HepG2 (cell line): ENCODE measurements at regions not wholly inside any gene's neighbourhood (a gene's known extent, or its start where the extent isn't known, plus 50 kb on each side); places are given as distances from the start of the nearest gene placed in this dataset.
"Not testable (repeated sequence)": the region's sequence is repeated elsewhere in the genome, so short reads cannot be mapped to it uniquely, and the experiment has no call there.

Experiments
- ATAC-seq: fragments of 200-7000 bp; cut with Tn5 transposase; 3 replicates; pipeline ENCODE4 v1.9.1; 2020; ENCODE audit warnings: mild to moderate bottlenecking, moderate library complexity
- BruUV-seq: library from RNA; stranded (reverse); fragments of 400-500 nt; replicated peaks from 2 replicates; lab custom pipeline; 2021; lab: Mats Ljungman, UMichigan
- CTCF ChIA-PET: fragments of 300-600 bp; formaldehyde crosslinking; extraction: SDS; loops from one replicate; lab custom pipeline; 2021; ENCODE audit warnings: low total read pairs, inconsistent platforms, low intra/inter-chr PET ratio; lab: Yijun Ruan, JAX
- POLR2A ChIA-PET: fragments of 350-600 bp; sonication (Branson Sonifier 250); formaldehyde crosslinking; loops from one replicate; lab custom pipeline; 2020; ENCODE audit warnings: antibody characterized with exemption, inconsistent platforms; lab: Yijun Ruan, JAX
- DNase-seq: peaks from one replicate; pipeline ENCODE4 v3.0.0-alpha.2; 2015; ENCODE audit warnings: low spot score
- FAIRE-seq: peaks from 3 replicates; lab custom pipeline; 2011; peaks lifted over from hg19 to GRCh38; lab: Jason Lieb, UNC
- H2AFZ ChIP-seq: one replicate; pipeline ENCODE4 v1.6.1; 2011; ENCODE audit warnings: low read length, inconsistent platforms
- H3K27ac ChIP-seq: fragments of 300-600 bp; 3 replicates; pipeline ENCODE4 v1.8.0; 2011; ENCODE audit warnings: mixed run types, mild to moderate bottlenecking, mixed read lengths, low read length, inconsistent platforms; ENCODE audit not compliant: insufficient read depth; ENCODE audit errors: extremely low read length
- H3K27me3 ChIP-seq, 2 experiments: fragments of 200-600 bp in 1 of 2; 2 replicates in 1 of 2; 3 replicates in 1 of 2; pipeline versions ENCODE4 v1.6.0 to v1.8.0; 2011; ENCODE audit warnings: low read length in 2 of 2, mild to moderate bottlenecking in 2 of 2, moderate library complexity in 2 of 2, inconsistent platforms in 1 of 2; ENCODE audit not compliant: insufficient read depth in 2 of 2, control insufficient read depth in 1 of 2
- H3K36me3 ChIP-seq, 2 experiments: fragments of 200-600 bp in 1 of 2; replicated peaks in 1 of 2; 2 replicates in 1 of 2; 3 replicates in 1 of 2; pipeline versions ENCODE4 v1.5.1 to v1.8.0; 2011; ENCODE audit warnings: low read length in 2 of 2, inconsistent platforms in 1 of 2; ENCODE audit not compliant: insufficient read depth in 2 of 2, control insufficient read depth in 1 of 2
- H3K4me1 ChIP-seq: 2 replicates; pipeline ENCODE4 v1.5.1; 2012; ENCODE audit warnings: low read length, inconsistent platforms; ENCODE audit not compliant: insufficient read depth
- H3K4me2 ChIP-seq: 2 replicates; pipeline ENCODE4 v1.6.0; 2011; ENCODE audit warnings: low read depth, low read length, inconsistent platforms
- H3K4me3 ChIP-seq, 3 experiments: fragments of 200-600 bp in 1 of 3; sonication (generic), shearing (Covaris generic) in 1 of 3; replicated peaks in 1 of 3; 2 replicates each; pipeline ENCODE4 v1.5.1; 2011 to 2016; ENCODE audit warnings: low read length in 3 of 3, inconsistent platforms in 2 of 3, low read depth in 2 of 3, mild to moderate bottlenecking in 2 of 3, control low read depth in 1 of 3, mixed read lengths in 1 of 3; ENCODE audit not compliant: insufficient read depth in 1 of 3
- H3K79me2 ChIP-seq: one replicate; pipeline ENCODE4 v1.6.1; 2011; ENCODE audit warnings: low read length, inconsistent platforms; ENCODE audit not compliant: insufficient read depth
- H3K9ac ChIP-seq: 2 replicates; pipeline ENCODE4 v1.6.0; 2011; ENCODE audit warnings: mild to moderate bottlenecking, low read depth, low read length, inconsistent platforms; ENCODE audit not compliant: insufficient read depth
- H3K9me3 ChIP-seq: 2 replicates; pipeline ENCODE4 v1.5.1; 2012; ENCODE audit warnings: mild to moderate bottlenecking, low read length
- H4K20me1 ChIP-seq: 2 replicates; pipeline ENCODE4 v1.6.0; 2011; ENCODE audit warnings: inconsistent platforms, mild to moderate bottlenecking, low read length, moderate library complexity; ENCODE audit not compliant: insufficient read depth
- CCDC6 ChIP-seq: sonication (generic); formaldehyde crosslinking; IDR thresholded peaks from 2 replicates; pipeline ENCODE4 v1.8.1; 2022; ENCODE audit warnings: mild to moderate bottlenecking, missing genetic modification reagents, moderate library complexity
- NFIB ChIP-seq: sonication (generic); formaldehyde crosslinking; IDR thresholded peaks from 2 replicates; pipeline ENCODE4 v1.9.0; 2021; ENCODE audit warnings: missing genetic modification reagents, mild to moderate bottlenecking, borderline replicate concordance
- SP1 ChIP-seq, 2 experiments: fragments of 450-650 bp in 1 of 2; sonication (generic) in 1 of 2; formaldehyde crosslinking in 1 of 2; IDR thresholded peaks; 2 replicates each; pipeline versions ENCODE4 v1.4.0 to v1.6.1; 2016 to 2020; ENCODE audit warnings: missing genetic modification reagents in 1 of 2
- TFAP4 ChIP-seq: sonication (generic); IDR thresholded peaks from 2 replicates; pipeline ENCODE4 v1.6.1; 2016; ENCODE audit warnings: low read depth, borderline replicate concordance
- YEATS4 ChIP-seq: sonication (generic); formaldehyde crosslinking; IDR thresholded peaks from 2 replicates; pipeline ENCODE4 v1.4.0; 2020; ENCODE audit warnings: missing genetic modification reagents, borderline replicate concordance
- ZBTB37 ChIP-seq: sonication (generic); formaldehyde crosslinking; IDR thresholded peaks from 2 replicates; pipeline ENCODE4 v1.4.0; 2020; ENCODE audit warnings: mild to moderate bottlenecking, missing genetic modification reagents
- WGBS: methylation state at CpG from one replicate; pipeline ENCODE4 v1.1.6; 2017; ENCODE audit warnings: low lambda C conversion rate; 5-methylcytosine and 5-hydroxymethylcytosine counted together
- in situ Hi-C: cut with HindIII; loops from 2 replicates; pipeline ENCODE4 v1.10.0; 2017; ENCODE audit warnings: low pct_unique_long_range_greater_than_20kb; ENCODE audit not compliant: extremely low pct_ligation_motif_present
- intact Hi-C: fragments of 100-400 bp; cut with micrococcal nuclease; formaldehyde crosslinking; loops from one replicate; pipeline ENCODE4 v1.10.0; 2022; ENCODE audit not compliant: unreplicated experiment

- TF ChIP-seq CCDC6 (no peak), NFIB (no peak), ZBTB37 (CRISPR knock-in tag) (no peak), SP1 (IDR thresholded peaks at IDR 0.05) (no peak), SP1 (CRISPR knock-in tag; IDR thresholded peaks at IDR 0.05) (no peak), YEATS4 (CRISPR knock-in tag) (no peak), TFAP4 (no peak)
Measured at GRCh38 chr12:87585882-87586557, 443.2 kb downstream of the C12orf50 start (continued).

- H3K36me3 ChIP-seq, in situ Hi-C loops, H3K27me3 ChIP-seq, DNase-seq, H4K20me1 ChIP-seq, H3K4me2 ChIP-seq, H3K4me3 ChIP-seq, H3K4me1 ChIP-seq, FAIRE-seq, ATAC-seq, H3K79me2 ChIP-seq, intact Hi-C loops, BruUV-seq, CTCF ChIA-PET, H2AFZ ChIP-seq, H3K27ac ChIP-seq, H3K9ac ChIP-seq, POLR2A ChIA-PET: not testable (repeated sequence)
- peaks cover 59% of the 10 kb centered on the region for H3K9me3 ChIP-seq
- WGBS: 0% methylated on average over 1 of the region's 4 CpGs
Measured at GRCh38 chr12:87579091-87579490, 450.1 kb downstream of the C12orf50 start.
